Thyroid gland (tissue), 4 donors: ENCODE measurements at regions not wholly inside any gene's neighbourhood (a gene's known extent, or its start where the extent isn't known, plus 50 kb on each side); places are given as distances from the start of the nearest gene placed in this dataset.
A peak's percentile ranks its signal among the peaks of the same experiment; 100 is the strongest.

Experiments used
- DNase-seq, 2 donors: peaks; one replicate each; pipeline ENCODE4 v3.0.0-alpha.2; 2019
- H3K27ac ChIP-seq, 3 donors: fragments of 200-600 bp; sonication (generic); 1 replicate in 2 of 3; 2 replicates in 1 of 3; pipeline ENCODE4 v1.5.1; 2016 to 2019; ENCODE audit warnings: mild to moderate bottlenecking in 1 of 3, moderate library complexity in 1 of 3
- H3K27me3 ChIP-seq: fragments of 200-600 bp; sonication (generic); one replicate; pipeline ENCODE4 v1.5.1; 2019
- H3K36me3 ChIP-seq, 2 donors: fragments of 200-600 bp; sonication (generic); one replicate each; pipeline ENCODE4 v1.5.1; 2016 to 2019
- H3K4me1 ChIP-seq, 2 donors: fragments of 200-600 bp; sonication (generic); one replicate each; pipeline ENCODE4 v1.5.1; 2017 to 2019
- H3K4me3 ChIP-seq, 3 donors: fragments of 200-600 bp; sonication (generic); replicated peaks in 1 of 3; 1 replicate in 2 of 3; 2 replicates in 1 of 3; pipeline ENCODE4 v1.5.1; 2016; ENCODE audit warnings: mild to moderate bottlenecking in 1 of 3
- H3K9me3 ChIP-seq: fragments of 200-600 bp; sonication (generic); one replicate; pipeline ENCODE4 v1.5.1; 2017
- POLR2A ChIP-seq, 2 donors: fragments of 450-650 bp; IDR thresholded peaks; one replicate each; pipeline ENCODE4 v1.6.1; 2017; ENCODE audit warnings: antibody characterized with exemption in 2 of 2, mild to moderate bottlenecking in 2 of 2, moderate library complexity in 1 of 2
- WGBS, 2 donors: methylation state at CpG; one replicate each; pipeline ENCODE4 v1.1.5; 2017; 5-methylcytosine and 5-hydroxymethylcytosine counted together
- intact Hi-C: fragments of 100-400 bp; cut with DNase I; formaldehyde crosslinking; loops from one replicate; pipeline ENCODE4 v1.15.1; 2023
- TF ChIP-seq, protein P1 (sequence below), 6 experiments: fragments of 200-600 bp in 3 of 6; fragments of 450-650 bp in 3 of 6; sonication (generic) in 3 of 6; IDR thresholded peaks; one replicate each; pipeline ENCODE4 v1.5.1; 2016 to 2019; ENCODE audit warnings: antibody characterized with exemption in 6 of 6, mild to moderate bottlenecking in 2 of 6, inconsistent platforms in 1 of 6, moderate library complexity in 1 of 6

GRCh38 chr2:217114117-217114516 lies 254.3 kb upstream of the TNP1 start:
- TF ChIP-seq, protein P1, sequence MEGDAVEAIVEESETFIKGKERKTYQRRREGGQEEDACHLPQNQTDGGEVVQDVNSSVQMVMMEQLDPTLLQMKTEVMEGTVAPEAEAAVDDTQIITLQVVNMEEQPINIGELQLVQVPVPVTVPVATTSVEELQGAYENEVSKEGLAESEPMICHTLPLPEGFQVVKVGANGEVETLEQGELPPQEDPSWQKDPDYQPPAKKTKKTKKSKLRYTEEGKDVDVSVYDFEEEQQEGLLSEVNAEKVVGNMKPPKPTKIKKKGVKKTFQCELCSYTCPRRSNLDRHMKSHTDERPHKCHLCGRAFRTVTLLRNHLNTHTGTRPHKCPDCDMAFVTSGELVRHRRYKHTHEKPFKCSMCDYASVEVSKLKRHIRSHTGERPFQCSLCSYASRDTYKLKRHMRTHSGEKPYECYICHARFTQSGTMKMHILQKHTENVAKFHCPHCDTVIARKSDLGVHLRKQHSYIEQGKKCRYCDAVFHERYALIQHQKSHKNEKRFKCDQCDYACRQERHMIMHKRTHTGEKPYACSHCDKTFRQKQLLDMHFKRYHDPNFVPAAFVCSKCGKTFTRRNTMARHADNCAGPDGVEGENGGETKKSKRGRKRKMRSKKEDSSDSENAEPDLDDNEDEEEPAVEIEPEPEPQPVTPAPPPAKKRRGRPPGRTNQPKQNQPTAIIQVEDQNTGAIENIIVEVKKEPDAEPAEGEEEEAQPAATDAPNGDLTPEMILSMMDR (IDR thresholded peaks at IDR 0.05), result no peak
- TF ChIP-seq POLR2A (IDR thresholded peaks at IDR 0.05), result no peak
- Histone ChIP-seq H3K27me3 (no peaks in the 10 kb centered on the region), H3K9me3 (no peaks in the 10 kb centered on the region), H3K27ac (no peak overlapping the region), H3K4me1 (peaks cover 9 to 10% of the 10 kb centered on the region in 2 donors), H3K4me3 (no peak overlapping the region), H3K36me3 (no peaks in the 10 kb centered on the region)
- WGBS, 2 donors, result 91 to 92% methylated on average over 6 of the region's 6 CpGs
- intact Hi-C loops, result no loop called here
- DNase-seq, result no peak

GRCh38 chr2:217113491-217113890 lies 253.6 kb upstream of the TNP1 start:
- peak; percentile 69 to 78 for DNase-seq
- Histone ChIP-seq H3K4me1 (peaks cover 9 to 10% of the 10 kb centered on the region in 2 donors), H3K9me3 (no peaks in the 10 kb centered on the region), H3K4me3 (no peak overlapping the region), H3K36me3 (no peaks in the 10 kb centered on the region), H3K27me3 (no peaks in the 10 kb centered on the region), H3K27ac (no peak overlapping the region)
- TF ChIP-seq POLR2A (IDR thresholded peaks at IDR 0.05), result no peak
- TF ChIP-seq, protein P1 (IDR thresholded peaks at IDR 0.05), result no peak
- intact Hi-C loops, result no loop called here
- WGBS, 2 donors, result 27 to 46% methylated on average over 4 of the region's 4 CpGs

DNA sequence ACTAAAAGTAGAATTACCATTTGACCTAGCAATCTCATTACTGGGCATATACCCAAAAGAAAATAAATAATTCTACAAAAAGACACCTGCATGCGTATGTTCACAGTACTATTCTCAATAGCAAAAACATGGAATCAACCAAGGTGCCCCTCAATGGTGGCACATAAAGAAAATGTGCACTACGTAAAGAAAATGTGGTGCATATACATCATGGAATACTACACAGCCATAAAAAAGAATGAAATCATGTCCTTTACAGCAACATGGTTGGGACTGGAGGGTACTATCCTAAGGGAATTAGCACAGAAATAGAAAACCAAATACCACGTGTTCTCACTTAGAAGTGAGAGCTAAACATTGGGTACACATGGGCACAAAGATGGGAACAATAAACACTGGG lies 250.7 kb upstream of the TNP1 start:
- Histone ChIP-seq H3K9me3 (no peaks in the 10 kb centered on the region), H3K36me3 (no peaks in the 10 kb centered on the region), H3K27me3 (no peaks in the 10 kb centered on the region), H3K4me3 (no peak overlapping the region), H3K27ac (no peak overlapping the region), H3K4me1 (peaks cover 9 to 15% of the 10 kb centered on the region in 2 donors)
- intact Hi-C loops, result no loop called here
- WGBS, 2 donors, result 96% methylated on average over 3 of the region's 3 CpGs
- TF ChIP-seq, protein P1 (IDR thresholded peaks at IDR 0.05), result no peak
- TF ChIP-seq POLR2A (IDR thresholded peaks at IDR 0.05), result no peak
- no peak for DNase-seq

DNA sequence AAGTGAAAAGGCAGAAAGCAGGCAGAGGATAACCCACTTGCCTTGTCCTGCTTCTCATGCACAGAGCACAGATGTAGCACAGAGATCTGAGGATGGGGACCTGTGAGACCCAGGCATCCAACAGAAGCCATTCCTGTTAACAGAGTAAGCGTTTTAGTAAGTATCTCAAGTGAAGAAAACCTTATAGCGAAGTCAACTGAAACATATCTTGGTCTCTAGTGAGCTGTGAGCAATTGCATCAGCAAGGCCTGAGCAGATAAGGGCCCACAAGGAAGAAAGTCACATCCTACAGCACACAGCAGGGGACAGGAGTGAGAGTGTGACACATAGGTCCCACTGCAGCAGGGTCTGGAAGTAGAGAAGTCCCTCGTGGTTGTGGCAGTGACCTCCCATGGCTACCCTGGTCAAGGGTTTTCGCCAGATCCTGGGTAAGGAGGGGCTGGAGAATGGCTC lies 248.7 kb upstream of the TNP1 start:
- Histone ChIP-seq H3K4me3 (no peak overlapping the region), H3K27ac (no peak overlapping the region), H3K4me1 (peaks cover 2 to 7% of the 10 kb centered on the region in 2 donors), H3K27me3 (no peaks in the 10 kb centered on the region), H3K9me3 (no peaks in the 10 kb centered on the region), H3K36me3 (no peaks in the 10 kb centered on the region)
- intact Hi-C loops, result no loop called here
- no peak for DNase-seq
- WGBS, 2 donors, result 83% methylated on average over 4 of the region's 4 CpGs
- TF ChIP-seq, protein P1 (IDR thresholded peaks at IDR 0.05), result no peak
- no peak for TF ChIP-seq POLR2A (IDR thresholded peaks at IDR 0.05)

GRCh38 chr2:217108086-217108485 lies 248.2 kb upstream of the TNP1 start:
- TF ChIP-seq, protein P1 (IDR thresholded peaks at IDR 0.05), result no peak
- no peak for TF ChIP-seq POLR2A (IDR thresholded peaks at IDR 0.05)
- Histone ChIP-seq H3K36me3 (no peaks in the 10 kb centered on the region), H3K9me3 (no peaks in the 10 kb centered on the region), H3K27me3 (no peaks in the 10 kb centered on the region), H3K4me3 (no peak overlapping the region), H3K4me1 (peaks cover 0 to 4% of the 10 kb centered on the region in 2 donors), H3K27ac (no peak overlapping the region)
- no peak for DNase-seq
- intact Hi-C loops, result no loop called here
